Nephron progenitor cell (in vitro differentiated cells): ENCODE measurements at regions not wholly inside any gene's neighbourhood (a gene's known extent, or its start where the extent isn't known, plus 50 kb on each side); places are given as distances from the start of the nearest gene placed in this dataset.

ENCODE experiments used
- DNase-seq: peaks from one replicate; pipeline ENCODE4 v3.0.0; 2021
- H3K27ac Mint-ChIP-seq: 2 replicates; pipeline ENCODE4 v1.8.0; 2021; ENCODE audit warnings: mild to moderate bottlenecking, moderate library complexity, mixed read lengths
- H3K27me3 Mint-ChIP-seq: 2 replicates; pipeline ENCODE4 v1.8.0; 2021; ENCODE audit warnings: mild to moderate bottlenecking, low read depth, mixed read lengths; ENCODE audit not compliant: poor library complexity
- H3K36me3 Mint-ChIP-seq: 2 replicates; pipeline ENCODE4 v1.8.0; 2021; ENCODE audit warnings: low read depth, mixed read lengths
- H3K4me1 Mint-ChIP-seq: 2 replicates; pipeline ENCODE4 v1.8.0; 2021; ENCODE audit warnings: mixed read lengths
- H3K4me3 Mint-ChIP-seq: 2 replicates; pipeline ENCODE4 v1.8.0; 2021; ENCODE audit warnings: mild to moderate bottlenecking, moderate library complexity, mixed read lengths
- H3K9me3 Mint-ChIP-seq: 2 replicates; pipeline ENCODE4 v1.8.0; 2021; ENCODE audit warnings: mild to moderate bottlenecking, moderate library complexity, mixed read lengths
- TF ChIP-seq, protein P1 (sequence below): fragments of 200-600 bp; sonication (generic); IDR thresholded peaks from 2 replicates; pipeline ENCODE4 v1.5.0; 2021; ENCODE audit warnings: antibody characterized with exemption

DNA sequence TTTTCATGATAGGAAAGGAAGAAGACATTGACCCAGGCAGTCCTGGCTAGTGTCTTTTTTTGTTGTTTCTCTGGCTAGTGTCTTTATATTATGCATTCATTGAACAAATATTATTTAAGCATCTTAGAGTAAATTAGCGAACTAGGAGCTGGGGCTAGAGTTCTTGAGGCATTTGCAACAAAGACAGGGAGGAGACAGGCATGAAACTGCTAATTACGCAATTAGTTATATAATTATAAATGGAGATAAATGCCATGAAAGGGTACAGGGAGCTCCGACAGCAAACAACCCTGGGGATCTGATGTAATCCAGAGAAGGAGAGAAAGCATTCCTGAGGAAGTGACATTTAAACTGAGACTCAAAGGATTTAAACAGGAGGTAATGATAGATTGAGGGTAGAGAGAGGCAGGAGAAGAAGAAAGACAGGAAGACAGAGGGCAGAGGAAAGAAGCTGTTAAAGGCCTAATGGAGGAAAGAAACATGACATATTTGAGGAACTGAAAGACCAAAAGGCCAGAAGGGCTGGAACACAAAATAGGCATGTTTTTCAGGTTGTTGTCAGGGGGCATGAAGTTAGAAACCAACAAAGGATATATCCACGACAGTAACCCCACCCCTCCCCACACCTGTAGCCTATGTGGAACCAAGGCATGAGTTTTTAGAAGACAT, 99.5 kb upstream of the GJB5 start:
- no peaks in the 10 kb centered on the region for H3K36me3 Mint-ChIP-seq
- peaks cover 47% of the 10 kb centered on the region for H3K27me3 Mint-ChIP-seq
- H3K4me1 Mint-ChIP-seq: peaks cover 2% of the 10 kb centered on the region
- TF ChIP-seq, protein P1, sequence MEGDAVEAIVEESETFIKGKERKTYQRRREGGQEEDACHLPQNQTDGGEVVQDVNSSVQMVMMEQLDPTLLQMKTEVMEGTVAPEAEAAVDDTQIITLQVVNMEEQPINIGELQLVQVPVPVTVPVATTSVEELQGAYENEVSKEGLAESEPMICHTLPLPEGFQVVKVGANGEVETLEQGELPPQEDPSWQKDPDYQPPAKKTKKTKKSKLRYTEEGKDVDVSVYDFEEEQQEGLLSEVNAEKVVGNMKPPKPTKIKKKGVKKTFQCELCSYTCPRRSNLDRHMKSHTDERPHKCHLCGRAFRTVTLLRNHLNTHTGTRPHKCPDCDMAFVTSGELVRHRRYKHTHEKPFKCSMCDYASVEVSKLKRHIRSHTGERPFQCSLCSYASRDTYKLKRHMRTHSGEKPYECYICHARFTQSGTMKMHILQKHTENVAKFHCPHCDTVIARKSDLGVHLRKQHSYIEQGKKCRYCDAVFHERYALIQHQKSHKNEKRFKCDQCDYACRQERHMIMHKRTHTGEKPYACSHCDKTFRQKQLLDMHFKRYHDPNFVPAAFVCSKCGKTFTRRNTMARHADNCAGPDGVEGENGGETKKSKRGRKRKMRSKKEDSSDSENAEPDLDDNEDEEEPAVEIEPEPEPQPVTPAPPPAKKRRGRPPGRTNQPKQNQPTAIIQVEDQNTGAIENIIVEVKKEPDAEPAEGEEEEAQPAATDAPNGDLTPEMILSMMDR: no peak
- H3K27ac Mint-ChIP-seq: no peak overlapping the region
- no peak overlapping the region for H3K4me3 Mint-ChIP-seq
- DNase-seq: no peak
- H3K9me3 Mint-ChIP-seq: peaks cover 5% of the 10 kb centered on the region

DNA sequence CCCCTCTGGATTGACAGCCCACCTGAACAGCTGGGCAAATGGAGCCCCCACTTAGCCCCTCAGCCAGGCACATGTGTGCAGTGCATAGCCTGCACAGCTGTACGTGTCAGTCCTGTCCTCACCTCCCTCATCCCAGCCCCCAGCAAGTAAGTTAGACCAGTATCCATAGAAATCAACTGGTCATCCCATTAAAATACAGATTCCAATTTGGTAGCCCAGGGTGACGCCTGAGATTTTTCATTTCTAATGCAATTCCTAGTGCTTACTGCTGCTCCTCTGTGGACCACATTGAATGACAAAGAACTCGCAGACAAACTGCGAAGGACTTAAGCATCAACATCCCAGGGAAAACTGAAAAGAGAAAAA, 99.0 kb upstream of the GJB5 start:
- peaks cover 5% of the 10 kb centered on the region for H3K9me3 Mint-ChIP-seq
- H3K4me1 Mint-ChIP-seq: no peaks in the 10 kb centered on the region
- peaks cover 46% of the 10 kb centered on the region for H3K27me3 Mint-ChIP-seq
- no peak overlapping the region for H3K27ac Mint-ChIP-seq
- H3K4me3 Mint-ChIP-seq: no peak overlapping the region
- no peaks in the 10 kb centered on the region for H3K36me3 Mint-ChIP-seq
- DNase-seq: no peak
- TF ChIP-seq, protein P1: no peak

DNA sequence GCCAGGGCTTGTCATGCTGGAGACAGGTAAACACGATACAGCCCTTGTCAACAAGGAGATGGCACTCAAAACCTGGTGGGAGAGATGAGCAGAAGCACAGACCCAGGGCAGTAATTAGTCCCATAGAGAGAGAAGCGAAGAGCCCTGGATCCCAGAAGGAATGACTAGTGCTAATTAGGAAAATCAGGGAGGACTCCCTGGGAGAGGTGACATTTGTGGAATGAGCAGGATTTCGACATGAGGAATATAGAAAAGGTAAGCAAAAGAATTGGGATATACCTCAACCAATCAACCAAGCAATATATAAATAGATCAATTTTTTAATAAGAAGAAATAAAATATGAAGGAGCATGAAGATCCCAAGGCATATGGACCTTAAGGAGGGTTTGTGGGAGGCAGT, 98.5 kb upstream of the GJB5 start:
- Mint-ChIP-seq H3K36me3 (no peaks in the 10 kb centered on the region), H3K9me3 (peaks cover 5% of the 10 kb centered on the region), H3K4me1 (no peaks in the 10 kb centered on the region), H3K27me3 (peaks cover 46% of the 10 kb centered on the region), H3K4me3 (no peak overlapping the region), H3K27ac (no peak overlapping the region)
- TF ChIP-seq, protein P1: no peak
- no peak for DNase-seq

DNA sequence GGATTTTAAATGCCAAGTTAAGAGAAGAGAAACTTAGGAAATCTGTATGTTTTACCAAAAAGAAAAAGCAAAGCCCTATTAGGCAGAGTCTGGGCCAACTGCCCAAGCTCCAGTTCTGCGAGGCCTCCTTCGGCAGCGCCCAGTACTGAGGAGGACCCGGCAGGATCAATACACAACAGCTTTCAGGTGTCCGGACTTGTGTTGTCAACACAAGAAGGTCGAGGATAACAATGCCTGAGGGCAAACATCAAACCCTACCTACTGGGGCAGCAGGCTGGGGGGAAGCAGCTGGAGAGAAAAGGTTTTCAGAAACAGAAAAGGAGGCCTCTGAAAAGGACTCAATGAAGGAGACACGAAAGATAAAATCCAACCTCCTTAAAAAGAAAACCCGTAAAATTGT, 98.1 kb upstream of the GJB5 start:
- TF ChIP-seq, protein P1: no peak
- peaks cover 5% of the 10 kb centered on the region for H3K9me3 Mint-ChIP-seq

DNA sequence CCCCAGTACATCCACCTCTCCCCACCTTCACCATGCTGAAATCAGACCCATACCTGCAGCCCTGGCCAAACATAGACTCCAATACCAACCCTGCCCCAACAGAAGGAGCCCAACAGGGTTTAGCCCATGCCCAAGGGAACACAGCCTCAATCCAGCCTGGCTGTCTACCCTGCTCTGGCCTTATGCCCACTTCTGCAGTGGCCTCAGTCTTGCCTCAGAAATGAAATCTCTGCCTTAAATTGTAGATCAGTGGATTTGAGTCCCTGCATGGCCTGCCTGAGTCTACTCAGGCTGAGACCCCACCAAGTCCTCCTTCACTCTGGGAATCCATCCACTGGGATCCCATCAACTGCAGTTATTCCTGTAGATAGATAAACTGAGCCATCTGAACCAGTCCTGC, 97.6 kb upstream of the GJB5 start:
- no peaks in the 10 kb centered on the region for H3K36me3 Mint-ChIP-seq
- no peak overlapping the region for H3K27ac Mint-ChIP-seq
- H3K4me3 Mint-ChIP-seq: no peak overlapping the region
- peaks cover 45% of the 10 kb centered on the region for H3K27me3 Mint-ChIP-seq
- H3K9me3 Mint-ChIP-seq: peaks cover 5% of the 10 kb centered on the region
- no peaks in the 10 kb centered on the region for H3K4me1 Mint-ChIP-seq
- TF ChIP-seq, protein P1: no peak
- no peak for DNase-seq

More for the DNA sequence above, 98.1 kb upstream of the GJB5 start:
- H3K4me1 Mint-ChIP-seq: no peaks in the 10 kb centered on the region
- no peak overlapping the region for H3K4me3 Mint-ChIP-seq
- peaks cover 46% of the 10 kb centered on the region for H3K27me3 Mint-ChIP-seq
- H3K36me3 Mint-ChIP-seq: no peaks in the 10 kb centered on the region
- no peak for DNase-seq
- H3K27ac Mint-ChIP-seq: no peak overlapping the region

DNA sequence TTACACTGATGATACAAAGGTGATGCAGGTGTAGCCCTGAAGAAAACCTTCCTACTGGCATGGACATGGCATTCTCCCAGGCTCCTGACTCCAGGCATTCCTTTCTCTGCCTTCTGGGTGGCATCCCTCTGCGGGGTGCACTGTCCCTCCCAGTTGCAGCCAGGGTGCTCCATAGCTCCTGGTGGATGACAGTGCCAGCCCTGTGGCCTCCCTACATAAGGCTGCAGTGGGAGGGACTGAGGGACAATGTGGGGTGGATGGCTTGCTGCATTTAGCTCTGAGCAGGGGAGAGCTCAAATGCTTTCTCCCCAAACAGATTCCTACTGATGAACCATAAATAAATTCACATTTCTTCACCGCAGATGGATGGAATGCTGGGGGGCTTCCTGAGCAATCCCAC, 97.0 kb upstream of the GJB5 start:
- no peak for DNase-seq
- Mint-ChIP-seq H3K27ac (no peak overlapping the region), H3K4me3 (no peak overlapping the region), H3K9me3 (peaks cover 4% of the 10 kb centered on the region), H3K4me1 (no peaks in the 10 kb centered on the region), H3K36me3 (no peaks in the 10 kb centered on the region), H3K27me3 (peaks cover 39% of the 10 kb centered on the region)
- TF ChIP-seq, protein P1: no peak
